Suprapubic skin (tissue), 4 donors: ENCODE measurements at regions not wholly inside any gene's neighbourhood (a gene's known extent, or its start where the extent isn't known, plus 50 kb on each side); places are given as distances from the start of the nearest gene placed in this dataset.

ENCODE experiments used
- DNase-seq, 2 donors: peaks; one replicate each; pipeline ENCODE4 v3.0.0-alpha.2; 2019; ENCODE audit warnings: low spot score in 2 of 2
- H3K27ac ChIP-seq: fragments of 200-600 bp; sonication (generic); one replicate; pipeline ENCODE4 v1.5.1; 2019
- H3K27me3 ChIP-seq: fragments of 200-600 bp; sonication (generic); one replicate; pipeline ENCODE4 v1.5.1; 2019
- H3K36me3 ChIP-seq: fragments of 200-600 bp; sonication (generic); one replicate; pipeline ENCODE4 v1.5.1; 2019
- H3K4me1 ChIP-seq: fragments of 200-600 bp; sonication (generic); one replicate; pipeline ENCODE4 v1.5.1; 2019
- H3K4me3 ChIP-seq: fragments of 200-600 bp; sonication (generic); one replicate; pipeline ENCODE4 v1.5.1; 2019; ENCODE audit warnings: mild to moderate bottlenecking
- H3K9me3 ChIP-seq: fragments of 200-600 bp; sonication (generic); one replicate; pipeline ENCODE4 v1.5.1; 2019
- CTCF ChIP-seq, 2 donors: fragments of 200-600 bp in 1 of 2; fragments of 450-650 bp in 1 of 2; sonication (generic) in 1 of 2; IDR thresholded peaks; one replicate each; pipeline ENCODE4 v1.5.1; 2016 to 2019; ENCODE audit warnings: antibody characterized with exemption in 2 of 2, mild to moderate bottlenecking in 1 of 2, moderate library complexity in 1 of 2
- EP300 ChIP-seq: sonication (generic); formaldehyde crosslinking; IDR thresholded peaks from one replicate; pipeline ENCODE4 v1.6.1; 2017; ENCODE audit warnings: antibody characterized with exemption
- POLR2A ChIP-seq, 2 donors: fragments of 450-650 bp; IDR thresholded peaks; one replicate each; pipeline ENCODE4 v1.6.1; 2017; ENCODE audit warnings: antibody characterized with exemption in 2 of 2, mild to moderate bottlenecking in 2 of 2, moderate library complexity in 2 of 2
- POLR2AphosphoS5 ChIP-seq, 3 donors: sonication (generic); formaldehyde crosslinking; IDR thresholded peaks; one replicate each; pipeline ENCODE4 v1.6.1; 2017; ENCODE audit warnings: antibody characterized with exemption in 3 of 3
- WGBS: methylation state at CpG from one replicate; pipeline ENCODE4 v1.1.5; 2018; 5-methylcytosine and 5-hydroxymethylcytosine counted together

GRCh38 chr3:144942093-144942837, 970.6 kb downstream of the DIPK2A start:
- WGBS, result 57% methylated on average over 3 of the region's 3 CpGs
- no peak for DNase-seq
- Histone ChIP-seq H3K4me1 (no peaks in the 10 kb centered on the region), H3K4me3 (no peak overlapping the region), H3K9me3 (peaks cover 3% of the 10 kb centered on the region), H3K36me3 (no peaks in the 10 kb centered on the region), H3K27ac (no peak overlapping the region), H3K27me3 (no peaks in the 10 kb centered on the region)
- no peak for TF ChIP-seq POLR2AphosphoS5 (IDR thresholded peaks at IDR 0.05)
- TF ChIP-seq EP300, result no peak
- no peak for TF ChIP-seq POLR2A (IDR thresholded peaks at IDR 0.05)
- TF ChIP-seq CTCF (IDR thresholded peaks at IDR 0.05), result no peak

DNA sequence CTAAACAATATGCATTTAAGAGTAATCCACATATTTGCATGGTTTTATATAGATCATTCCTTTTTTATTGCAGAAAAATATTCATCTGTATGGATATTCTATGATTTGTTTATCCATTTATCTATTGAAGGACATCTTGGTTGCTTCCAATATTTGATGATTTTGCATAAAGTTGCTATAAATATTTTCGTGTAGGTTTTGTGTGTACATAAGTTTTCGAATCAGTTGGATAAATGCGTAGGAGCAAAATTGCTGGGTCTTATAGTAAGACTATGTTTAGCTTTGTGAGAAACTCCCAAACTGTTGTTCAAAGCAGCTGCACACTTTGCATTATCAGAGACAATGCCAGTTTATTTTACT, 971.2 kb downstream of the DIPK2A start:
- no peak for DNase-seq
- WGBS, result 91% methylated on average over 3 of the region's 3 CpGs
- no peaks in the 10 kb centered on the region for H3K27me3 ChIP-seq

GRCh38 chr3:144947895-144948294, 976.3 kb downstream of the DIPK2A start:
- 60% methylated on average over 5 of the region's 5 CpGs for whole genome bisulfite sequencing
- TF ChIP-seq CTCF (IDR thresholded peaks at IDR 0.05) (no peak), POLR2AphosphoS5 (IDR thresholded peaks at IDR 0.05) (no peak), POLR2A (IDR thresholded peaks at IDR 0.05) (no peak), EP300 (no peak)
- no peak overlapping the region for H3K4me3 ChIP-seq
- H3K27me3 ChIP-seq, result no peaks in the 10 kb centered on the region
- H3K36me3 ChIP-seq, result no peaks in the 10 kb centered on the region
- H3K27ac ChIP-seq, result no peak overlapping the region
- no peaks in the 10 kb centered on the region for H3K4me1 ChIP-seq
- H3K9me3 ChIP-seq, result peaks cover 12% of the 10 kb centered on the region
- DNase-seq, result no peak

More for the DNA sequence above, 971.2 kb downstream of the DIPK2A start:
- no peaks in the 10 kb centered on the region for H3K4me1 ChIP-seq
- TF ChIP-seq CTCF (IDR thresholded peaks at IDR 0.05) (no peak), EP300 (no peak), POLR2AphosphoS5 (IDR thresholded peaks at IDR 0.05) (no peak), POLR2A (IDR thresholded peaks at IDR 0.05) (no peak)
- no peaks in the 10 kb centered on the region for H3K36me3 ChIP-seq
- H3K27ac ChIP-seq, result no peak overlapping the region
- no peak overlapping the region for H3K4me3 ChIP-seq
- peaks cover 3% of the 10 kb centered on the region for H3K9me3 ChIP-seq

DNA sequence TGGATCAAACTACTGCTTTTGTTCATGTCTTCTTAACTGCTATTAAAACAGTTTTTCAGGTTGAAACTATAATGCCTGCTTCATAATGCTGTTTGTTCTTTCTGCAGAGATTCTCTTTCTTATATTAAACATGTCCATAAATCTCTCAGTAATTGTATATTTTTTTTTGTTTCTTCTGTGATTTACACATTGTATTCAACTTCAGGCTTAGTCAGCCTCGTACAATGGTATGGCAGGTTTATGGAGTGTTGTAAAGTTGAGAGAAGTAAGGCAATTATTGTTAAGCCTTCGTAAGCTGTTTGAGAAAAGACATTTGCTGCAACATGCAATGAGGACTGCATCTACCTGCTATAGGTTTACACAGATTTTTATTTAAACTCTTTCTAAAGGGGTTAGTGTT, 977.1 kb downstream of the DIPK2A start:
- DNase-seq, result no peak
- TF ChIP-seq CTCF (IDR thresholded peaks at IDR 0.05) (no peak), POLR2A (IDR thresholded peaks at IDR 0.05) (no peak), EP300 (no peak), POLR2AphosphoS5 (IDR thresholded peaks at IDR 0.05) (no peak)
- Histone ChIP-seq H3K4me3 (no peak overlapping the region), H3K27me3 (no peaks in the 10 kb centered on the region), H3K36me3 (no peaks in the 10 kb centered on the region), H3K4me1 (no peaks in the 10 kb centered on the region), H3K9me3 (peaks cover 12% of the 10 kb centered on the region), H3K27ac (no peak overlapping the region)
- WGBS, result 69% methylated on average over 2 of the region's 2 CpGs

DNA sequence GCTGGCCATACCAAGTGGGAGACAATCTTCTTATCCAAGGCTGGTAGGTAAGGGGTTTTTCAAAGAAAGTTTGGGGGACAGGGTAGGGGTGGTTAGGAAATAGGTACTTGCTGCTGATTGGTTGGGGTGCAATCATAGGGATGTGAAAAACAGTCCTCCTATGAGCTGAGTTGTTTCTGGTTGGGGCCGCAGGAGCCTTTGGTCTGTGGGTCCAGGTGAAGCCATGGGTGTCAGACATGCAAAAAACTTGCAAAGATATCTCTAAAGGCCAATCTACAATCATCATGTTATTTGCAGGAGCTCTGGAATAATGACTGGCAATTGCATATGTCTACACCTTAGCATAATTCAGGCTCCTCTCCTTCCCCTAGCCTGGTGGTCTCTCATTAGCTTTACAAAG, 982.3 kb downstream of the DIPK2A start:
- no peak for DNase-seq
- H3K27me3 ChIP-seq, result no peaks in the 10 kb centered on the region
- no peak overlapping the region for H3K4me3 ChIP-seq
- no peak overlapping the region for H3K27ac ChIP-seq
- WGBS, result 95% methylated on average over 1 of the region's 1 CpG
- no peaks in the 10 kb centered on the region for H3K36me3 ChIP-seq
- TF ChIP-seq POLR2A (IDR thresholded peaks at IDR 0.05), result no peak
- no peak for TF ChIP-seq EP300
- TF ChIP-seq POLR2AphosphoS5 (IDR thresholded peaks at IDR 0.05), result no peak
- no peaks in the 10 kb centered on the region for H3K4me1 ChIP-seq
- peaks cover 9% of the 10 kb centered on the region for H3K9me3 ChIP-seq
